ENCODE measurements at regions not wholly inside any gene's neighbourhood (a gene's known extent, or its start where the extent isn't known, plus 50 kb on each side); places are given as distances from the start of the nearest gene placed in this dataset.

DNA sequence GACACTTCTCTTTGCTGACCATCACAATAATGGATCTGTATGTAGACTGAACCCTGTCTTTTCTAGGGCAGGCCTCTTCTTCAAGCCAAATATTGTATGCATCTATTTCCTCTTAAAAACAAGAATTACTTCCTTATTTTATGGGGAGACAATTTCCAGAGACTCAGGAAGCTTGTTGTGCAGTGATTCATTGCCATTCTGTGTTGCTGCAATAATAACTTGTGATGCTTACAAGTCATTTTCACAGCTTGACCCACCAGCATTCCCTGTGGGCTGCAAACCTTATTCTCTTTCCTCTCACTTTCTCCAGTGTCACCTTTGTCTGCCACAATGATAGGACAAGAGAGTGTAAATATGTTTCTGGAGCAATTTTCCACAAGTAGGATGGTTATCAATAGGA lies 276.7 kb upstream of the SGO1 start:
- FAIRE-seq (no peak), DNase-seq (ENCODE audit: low read depth) (peak; percentile 4)

DNA sequence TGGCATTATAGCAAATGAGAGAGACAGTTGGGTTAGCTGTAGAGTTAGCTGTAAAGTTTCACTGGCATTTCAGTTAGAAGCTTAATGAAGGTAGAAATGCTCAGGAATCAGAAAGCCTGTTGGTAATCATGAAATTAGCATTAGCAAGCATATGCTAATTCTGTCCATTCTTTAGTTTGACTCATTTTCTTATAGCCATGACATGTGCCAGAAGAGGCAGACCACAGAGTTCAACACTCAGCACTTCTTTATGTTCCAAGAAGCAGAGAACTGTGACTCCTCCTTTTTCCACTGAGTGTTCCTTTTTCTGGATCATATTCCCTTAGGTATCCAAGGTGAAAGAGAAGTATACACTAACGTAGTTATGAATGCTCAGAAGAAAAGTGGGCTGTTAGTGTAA lies 276.2 kb upstream of the SGO1 start:
- DNase-seq (ENCODE audit: low read depth) (no peak), FAIRE-seq (no peak)
- H3K36me3 ChIP-seq (ENCODE audit: control insufficient read depth, insufficient read depth, low read length), result no peaks in the 10 kb centered on the region
- no peaks in the 10 kb centered on the region for H3K27me3 ChIP-seq (ENCODE audit: control insufficient read depth, insufficient read depth, low read length)
- no peak overlapping the region for H3K4me3 ChIP-seq (ENCODE audit: low read depth, low read length)
- no peak for TF ChIP-seq CTCF (IDR thresholded peaks at IDR 0.05; ENCODE audit: insufficient read depth, low read length, severe bottlenecking)

More for the DNA sequence above, 276.7 kb upstream of the SGO1 start:
- no peak overlapping the region for H3K4me3 ChIP-seq (ENCODE audit: low read depth, low read length)
- H3K36me3 ChIP-seq (ENCODE audit: control insufficient read depth, insufficient read depth, low read length), result no peaks in the 10 kb centered on the region
- no peak for TF ChIP-seq CTCF (IDR thresholded peaks at IDR 0.05; ENCODE audit: insufficient read depth, low read length, severe bottlenecking)
- H3K27me3 ChIP-seq (ENCODE audit: control insufficient read depth, insufficient read depth, low read length), result no peaks in the 10 kb centered on the region

GRCh38 chr3:20458994-20459716 lies 273.1 kb upstream of the SGO1 start:
- no peak for TF ChIP-seq CTCF (IDR thresholded peaks at IDR 0.05; ENCODE audit: insufficient read depth, low read length, severe bottlenecking)
- Histone ChIP-seq H3K27me3 (ENCODE audit: control insufficient read depth, insufficient read depth, low read length) (no peaks in the 10 kb centered on the region), H3K36me3 (ENCODE audit: control insufficient read depth, insufficient read depth, low read length) (no peaks in the 10 kb centered on the region), H3K4me3 (ENCODE audit: low read depth, low read length) (no peak overlapping the region)
- FAIRE-seq, result no peak
- no peak for DNase-seq (ENCODE audit: low read depth)

GRCh38 chr3:20456511-20456910 lies 270.5 kb upstream of the SGO1 start:
- no peaks in the 10 kb centered on the region for H3K36me3 ChIP-seq (ENCODE audit: control insufficient read depth, insufficient read depth, low read length)
- no peak for DNase-seq (ENCODE audit: low read depth)
- TF ChIP-seq CTCF (IDR thresholded peaks at IDR 0.05; ENCODE audit: insufficient read depth, low read length, severe bottlenecking), result no peak
- H3K27me3 ChIP-seq (ENCODE audit: control insufficient read depth, insufficient read depth, low read length), result no peaks in the 10 kb centered on the region
- FAIRE-seq, result no peak
- H3K4me3 ChIP-seq (ENCODE audit: low read depth, low read length), result no peak overlapping the region

DNA sequence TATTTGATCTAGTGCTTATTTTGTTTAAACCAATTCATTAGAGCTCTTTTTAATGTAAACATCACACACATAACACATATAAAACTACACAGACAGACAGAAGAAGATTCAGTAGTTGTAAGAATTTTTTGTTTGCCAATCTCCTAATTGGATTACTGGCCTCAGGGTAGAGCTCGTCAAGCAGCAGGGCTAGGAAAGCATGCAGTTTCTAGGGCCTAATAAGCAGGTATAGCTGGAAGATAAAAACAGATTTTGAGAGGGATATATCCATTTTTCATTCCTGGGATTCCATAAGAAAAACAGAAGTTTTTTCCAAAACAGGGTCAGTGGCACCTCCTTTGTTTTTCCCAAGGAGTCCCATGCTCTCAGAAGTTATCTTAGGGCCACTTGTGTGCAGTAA lies 265.2 kb upstream of the SGO1 start:
- TF ChIP-seq CTCF (IDR thresholded peaks at IDR 0.05; ENCODE audit: insufficient read depth, low read length, severe bottlenecking), result no peak
- Histone ChIP-seq H3K27me3 (ENCODE audit: control insufficient read depth, insufficient read depth, low read length) (no peaks in the 10 kb centered on the region), H3K4me3 (ENCODE audit: low read depth, low read length) (no peak overlapping the region), H3K36me3 (ENCODE audit: control insufficient read depth, insufficient read depth, low read length) (no peaks in the 10 kb centered on the region)
- no peak for FAIRE-seq
- DNase-seq (ENCODE audit: low read depth), result no peak

- no peaks in the 10 kb centered on the region for H3K27me3 ChIP-seq (ENCODE audit: control insufficient read depth, insufficient read depth, low read length)
- no peaks in the 10 kb centered on the region for H3K36me3 ChIP-seq (ENCODE audit: control insufficient read depth, insufficient read depth, low read length)
- FAIRE-seq, result no peak
- TF ChIP-seq CTCF (IDR thresholded peaks at IDR 0.05; ENCODE audit: insufficient read depth, low read length, severe bottlenecking), result no peak
- no peak for DNase-seq (ENCODE audit: low read depth)
- no peak overlapping the region for H3K4me3 ChIP-seq (ENCODE audit: low read depth, low read length)
Measured at GRCh38 chr3:20450611-20451010, 264.6 kb upstream of the SGO1 start.

Measured in bronchial epithelial cell (primary cell).